Neural progenitor cell (in vitro differentiated cells): ENCODE measurements at regions not wholly inside any gene's neighbourhood (a gene's known extent, or its start where the extent isn't known, plus 50 kb on each side); places are given as distances from the start of the nearest gene placed in this dataset.

Source experiments
- EZH2 ChIP-seq: fragments of 200-600 bp; sonication (generic); IDR thresholded peaks from 2 replicates; pipeline ENCODE4 v1.6.1; 2017; ENCODE audit warnings: antibody characterized with exemption, mild to moderate bottlenecking, moderate library complexity
- EZH2phosphoT487 ChIP-seq: fragments of 200-600 bp; sonication (generic); IDR thresholded peaks from 2 replicates; pipeline ENCODE4 v1.6.1; 2017; ENCODE audit warnings: antibody characterized with exemption
- TF ChIP-seq, protein P1 (sequence below): fragments of 200-600 bp; sonication (generic); IDR thresholded peaks from 2 replicates; pipeline ENCODE4 v1.5.1; 2017; ENCODE audit warnings: antibody characterized with exemption, mild to moderate bottlenecking

GRCh38 chr6:3549314-3549940, 92.6 kb upstream of the SLC22A23 start:
- TF ChIP-seq, protein P1, sequence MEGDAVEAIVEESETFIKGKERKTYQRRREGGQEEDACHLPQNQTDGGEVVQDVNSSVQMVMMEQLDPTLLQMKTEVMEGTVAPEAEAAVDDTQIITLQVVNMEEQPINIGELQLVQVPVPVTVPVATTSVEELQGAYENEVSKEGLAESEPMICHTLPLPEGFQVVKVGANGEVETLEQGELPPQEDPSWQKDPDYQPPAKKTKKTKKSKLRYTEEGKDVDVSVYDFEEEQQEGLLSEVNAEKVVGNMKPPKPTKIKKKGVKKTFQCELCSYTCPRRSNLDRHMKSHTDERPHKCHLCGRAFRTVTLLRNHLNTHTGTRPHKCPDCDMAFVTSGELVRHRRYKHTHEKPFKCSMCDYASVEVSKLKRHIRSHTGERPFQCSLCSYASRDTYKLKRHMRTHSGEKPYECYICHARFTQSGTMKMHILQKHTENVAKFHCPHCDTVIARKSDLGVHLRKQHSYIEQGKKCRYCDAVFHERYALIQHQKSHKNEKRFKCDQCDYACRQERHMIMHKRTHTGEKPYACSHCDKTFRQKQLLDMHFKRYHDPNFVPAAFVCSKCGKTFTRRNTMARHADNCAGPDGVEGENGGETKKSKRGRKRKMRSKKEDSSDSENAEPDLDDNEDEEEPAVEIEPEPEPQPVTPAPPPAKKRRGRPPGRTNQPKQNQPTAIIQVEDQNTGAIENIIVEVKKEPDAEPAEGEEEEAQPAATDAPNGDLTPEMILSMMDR: no peak
- TF ChIP-seq EZH2 (no peak), EZH2phosphoT487 (no peak)
